HG03342 (cell line): ENCODE measurements at regions not wholly inside any gene's neighbourhood (a gene's known extent, or its start where the extent isn't known, plus 50 kb on each side); places are given as distances from the start of the nearest gene placed in this dataset.
"Not testable (repeated sequence)": the region's sequence is repeated elsewhere in the genome, so short reads cannot be mapped to it uniquely, and the experiment has no call there.

Experiments
- ATAC-seq: cut with Tn5 transposase; IDR thresholded peaks from one replicate; pipeline ENCODE4 v1.9.1; 2021; ENCODE audit warnings: mild to moderate bottlenecking, moderate library complexity; ENCODE audit not compliant: unreplicated experiment

DNA sequence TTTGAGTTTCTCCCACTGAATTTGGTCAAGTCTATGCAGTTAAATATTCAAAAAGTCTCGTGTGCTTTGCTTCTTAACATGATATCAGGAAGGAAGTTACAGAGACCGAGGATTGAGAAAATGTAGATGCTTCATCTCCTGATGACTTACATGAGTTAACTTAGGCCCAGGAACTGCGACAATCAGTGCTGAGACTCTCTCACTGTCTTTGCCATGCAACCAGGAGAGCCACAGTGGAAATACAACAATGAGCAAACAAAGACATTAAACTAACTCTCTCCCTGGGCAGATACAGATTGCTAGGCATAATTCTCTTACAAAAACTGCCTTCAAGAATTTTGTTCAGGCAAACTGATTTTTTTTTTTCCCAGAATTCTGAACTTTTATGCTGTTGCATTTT lies 440.6 kb upstream of the EPHA7 start:
- no peak for ATAC-seq

- ATAC-seq: no peak
Observed at GRCh38 chr6:93858213-93858612, 438.9 kb upstream of the EPHA7 start.

GRCh38 chr6:93849857-93850256 lies 430.5 kb upstream of the EPHA7 start:
- no peak for ATAC-seq

GRCh38 chr6:93848031-93848742 lies 428.8 kb upstream of the EPHA7 start:
- no peak for ATAC-seq

GRCh38 chr6:93842178-93842577 lies 422.8 kb upstream of the EPHA7 start:
- no peak for ATAC-seq

DNA sequence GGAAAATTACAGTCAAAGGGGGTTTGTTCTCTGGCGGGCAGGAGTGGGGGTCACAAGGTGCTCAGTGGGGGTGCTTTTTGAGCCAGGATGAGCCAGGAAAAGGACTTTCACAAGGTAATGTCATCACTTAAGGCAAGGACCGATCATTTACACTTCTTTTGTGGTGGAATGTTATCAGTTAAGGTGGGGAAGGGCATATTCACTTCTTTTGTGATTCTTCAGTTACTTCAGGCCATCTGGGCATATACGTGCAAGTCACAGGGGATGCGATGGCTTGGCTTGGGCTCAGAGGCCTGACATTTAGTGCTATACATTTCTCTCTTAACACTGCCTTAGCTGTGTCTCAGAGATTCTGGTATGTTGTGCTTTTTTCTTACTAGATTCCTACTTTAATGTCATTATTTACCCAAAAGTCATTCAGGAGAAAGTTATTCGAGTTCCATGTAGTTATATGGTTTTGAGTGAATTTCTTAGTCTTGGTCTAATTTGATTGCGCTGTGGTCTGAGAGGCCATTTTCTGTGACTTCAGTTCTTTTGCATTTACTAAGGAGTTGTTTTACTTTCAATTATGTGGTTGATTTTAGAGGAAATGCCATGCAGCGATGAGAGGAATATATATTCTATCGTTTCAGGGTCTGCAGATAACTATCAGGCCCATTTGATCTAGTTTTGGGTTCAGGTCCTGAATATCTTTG lies 416.2 kb upstream of the EPHA7 start:
- ATAC-seq: not testable (repeated sequence)

GRCh38 chr6:93835026-93835425 lies 415.7 kb upstream of the EPHA7 start:
- ATAC-seq: not testable (repeated sequence)

DNA sequence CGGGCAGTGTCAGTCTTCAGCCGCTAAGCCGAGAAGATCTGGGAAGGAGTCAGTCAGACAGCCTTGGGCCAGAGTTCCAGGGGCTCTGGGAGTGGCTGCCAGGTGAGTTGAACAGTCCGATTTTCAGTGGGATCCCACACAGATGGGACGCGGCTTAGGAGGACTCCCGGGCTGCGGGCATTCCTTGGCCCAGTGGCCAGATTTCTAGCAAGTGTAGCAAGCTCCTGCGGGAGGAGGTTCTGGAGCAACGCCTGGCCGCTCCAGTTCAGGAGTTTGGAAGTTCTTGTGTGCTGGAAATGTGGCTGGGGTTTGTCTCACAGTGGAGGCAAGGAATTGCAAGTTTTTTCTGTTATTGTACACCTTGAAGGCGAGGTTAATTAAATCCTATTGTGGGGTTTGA lies 414.0 kb upstream of the EPHA7 start:
- not testable (repeated sequence) for ATAC-seq

- not testable (repeated sequence) for ATAC-seq
Observed at GRCh38 chr6:93829757-93830156, 410.4 kb upstream of the EPHA7 start.

- no peak for ATAC-seq
Observed at GRCh38 chr6:93829009-93829408, 409.6 kb upstream of the EPHA7 start.

- ATAC-seq: no peak
Observed at GRCh38 chr6:93828553-93828952, 409.2 kb upstream of the EPHA7 start.

- ATAC-seq: no peak
Observed at GRCh38 chr6:93827728-93828127, 408.4 kb upstream of the EPHA7 start.

DNA sequence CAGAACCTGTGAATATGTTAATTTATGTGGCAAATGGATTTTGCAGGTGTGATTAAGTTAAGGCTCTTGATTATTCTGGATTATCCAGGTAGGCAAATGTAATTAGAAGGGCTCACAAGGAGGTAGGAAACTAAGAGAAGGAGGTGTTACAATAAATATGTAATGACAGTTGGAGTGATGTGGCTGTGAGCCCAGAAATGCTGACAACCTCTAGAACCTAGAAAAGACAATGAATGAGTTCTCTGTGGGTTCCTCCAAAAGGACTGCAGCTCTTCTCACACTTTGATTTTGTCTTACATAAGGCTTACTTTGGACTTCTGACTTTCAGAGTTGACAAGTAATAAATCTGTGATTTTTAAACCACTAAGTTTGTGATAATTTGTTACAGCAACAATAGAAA lies 406.6 kb upstream of the EPHA7 start:
- no peak for ATAC-seq

DNA sequence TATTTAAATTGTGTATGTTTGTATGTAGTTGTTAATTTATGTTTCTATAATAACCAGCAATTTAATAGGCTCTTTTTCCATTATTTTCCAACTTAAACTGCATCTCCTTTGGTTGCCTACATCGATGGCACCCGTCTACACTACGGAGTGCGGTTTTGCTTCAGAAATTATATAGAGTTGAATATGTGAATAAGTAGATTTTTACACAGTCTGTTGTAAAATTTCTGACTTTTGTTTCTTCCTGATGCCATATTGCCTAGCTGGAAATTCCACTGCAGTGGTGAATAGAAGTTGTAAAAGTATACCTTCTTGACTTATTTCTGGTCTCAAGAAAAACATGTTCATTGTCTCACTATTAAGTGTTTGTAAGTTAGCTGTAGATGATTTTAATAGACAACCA lies 404.1 kb upstream of the EPHA7 start:
- ATAC-seq: no peak

GRCh38 chr6:93822434-93823265 lies 403.3 kb upstream of the EPHA7 start:
- no peak for ATAC-seq

DNA sequence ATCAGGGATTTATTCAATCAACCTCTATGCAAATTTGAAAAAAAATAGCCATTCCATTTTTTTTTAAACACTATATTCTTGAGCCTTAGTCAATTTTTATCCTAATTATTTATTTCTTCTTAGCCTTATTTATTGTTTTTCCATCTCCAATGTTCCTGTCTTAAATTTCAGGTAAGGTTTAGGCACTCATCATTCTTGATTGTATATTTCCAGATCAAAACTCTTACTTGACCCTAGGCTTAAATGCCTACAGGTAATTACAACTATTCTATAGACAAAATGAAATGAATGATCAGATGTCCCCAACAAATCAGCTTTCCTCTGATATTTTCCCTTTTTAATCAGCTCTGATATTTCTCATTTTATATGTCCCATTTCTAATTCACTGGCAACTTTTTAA lies 402.6 kb upstream of the EPHA7 start:
- no peak for ATAC-seq

DNA sequence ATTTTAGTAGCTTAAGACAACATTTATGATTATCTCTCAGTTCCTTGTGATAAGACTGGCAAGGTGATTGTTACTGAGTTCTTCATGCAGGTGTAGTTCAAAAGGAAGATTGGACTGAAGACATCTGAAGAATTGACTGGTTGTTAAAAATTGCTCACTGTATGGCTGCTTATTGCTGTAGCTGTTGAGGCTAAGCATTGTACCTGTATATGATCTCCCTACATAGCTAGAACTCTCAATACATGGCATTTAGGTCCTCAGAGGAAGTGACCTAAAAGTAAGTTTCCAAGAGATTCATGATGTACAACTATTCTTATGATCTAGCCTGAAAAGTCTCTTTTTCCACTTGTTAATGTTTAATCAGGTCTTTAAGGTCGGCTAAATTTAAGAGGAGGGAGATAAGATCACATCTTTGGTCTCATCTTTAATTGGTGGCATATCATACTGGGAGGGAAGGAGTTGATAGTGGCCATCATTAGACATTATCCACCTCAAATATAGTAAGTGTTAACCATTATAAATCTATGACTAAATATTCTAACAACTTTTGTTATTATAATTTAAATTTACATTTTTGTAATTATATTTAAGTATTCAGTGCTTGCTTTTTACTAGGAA lies 401.2 kb upstream of the EPHA7 start:
- ATAC-seq: no peak

- no peak for ATAC-seq
Observed at GRCh38 chr6:93819189-93819588, 399.8 kb upstream of the EPHA7 start.

GRCh38 chr6:93817937-93818336 lies 398.6 kb upstream of the EPHA7 start:
- no peak for ATAC-seq

GRCh38 chr6:93806409-93807270 lies 387.3 kb upstream of the EPHA7 start:
- ATAC-seq: no peak
